Endometrial microvascular endothelial cells (primary cell): ENCODE measurements at regions not wholly inside any gene's neighbourhood (a gene's known extent, or its start where the extent isn't known, plus 50 kb on each side); places are given as distances from the start of the nearest gene placed in this dataset.

Experiments
- in situ Hi-C: cut with HindIII; loops from 2 replicates; pipeline ENCODE4 v1.10.0; 2017; ENCODE audit warnings: low sequenced_read_pairs, low pct_unique_long_range_greater_than_20kb; ENCODE audit errors: inconsistent ontology term

GRCh38 chr2:156689939-156690338, 253.8 kb downstream of the GPD2 start:
- in situ Hi-C loops: no loop called here

GRCh38 chr2:156691014-156691413, 254.8 kb downstream of the GPD2 start:
- in situ Hi-C loops: no loop called here

GRCh38 chr2:156695020-156695419, 258.8 kb downstream of the GPD2 start:
- in situ Hi-C loops: no loop called here

- in situ Hi-C loops: no loop called here
Measured at GRCh38 chr2:156695595-156695994, 259.4 kb downstream of the GPD2 start.

- in situ Hi-C loops: no loop called here
Measured at GRCh38 chr2:156697906-156698305, 261.7 kb downstream of the GPD2 start.

- in situ Hi-C loops: no loop called here
Measured at GRCh38 chr2:156700681-156701080, 264.5 kb downstream of the GPD2 start.

GRCh38 chr2:156702541-156702940, 266.4 kb downstream of the GPD2 start:
- in situ Hi-C loops: no loop called here

- in situ Hi-C loops: no loop called here
Measured at GRCh38 chr2:156703642-156704041, 267.5 kb downstream of the GPD2 start.

GRCh38 chr2:156704132-156704531, 268.0 kb downstream of the GPD2 start:
- in situ Hi-C loops: no loop called here

GRCh38 chr2:156704617-156705016, 268.4 kb downstream of the GPD2 start:
- in situ Hi-C loops: no loop called here

GRCh38 chr2:156706576-156706975, 270.4 kb downstream of the GPD2 start:
- in situ Hi-C loops: no loop called here

- in situ Hi-C loops: no loop called here
Measured at GRCh38 chr2:156708051-156708450, 271.9 kb downstream of the GPD2 start.

- in situ Hi-C loops: no loop called here
Measured at GRCh38 chr2:156709091-156709490, 272.9 kb downstream of the GPD2 start.

- in situ Hi-C loops: no loop called here
Measured at GRCh38 chr2:156719036-156719435, 282.9 kb downstream of the GPD2 start.

GRCh38 chr2:156727867-156728266, 291.7 kb downstream of the GPD2 start:
- in situ Hi-C loops: no loop called here

- in situ Hi-C loops: no loop called here
Measured at GRCh38 chr2:156728328-156728727, 292.1 kb downstream of the GPD2 start.

GRCh38 chr2:156731506-156731905, 295.3 kb downstream of the GPD2 start:
- in situ Hi-C loops: no loop called here

GRCh38 chr2:156736950-156737349, 300.8 kb downstream of the GPD2 start:
- in situ Hi-C loops: no loop called here

- in situ Hi-C loops: no loop called here
Measured at GRCh38 chr2:156739301-156739700, 303.1 kb downstream of the GPD2 start.

- in situ Hi-C loops: no loop called here
Measured at GRCh38 chr2:156745619-156746018, 309.4 kb downstream of the GPD2 start.

- in situ Hi-C loops: no loop called here
Measured at GRCh38 chr2:156748221-156748620, 312.0 kb downstream of the GPD2 start.

GRCh38 chr2:156752042-156752441, 315.9 kb downstream of the GPD2 start:
- in situ Hi-C loops: no loop called here
